ENCODE measurements at regions not wholly inside any gene's neighbourhood (a gene's known extent, or its start where the extent isn't known, plus 50 kb on each side); places are given as distances from the start of the nearest gene placed in this dataset.
A peak's percentile ranks its signal among the peaks of the same experiment; 100 is the strongest.
"Not testable (repeated sequence)": the region's sequence is repeated elsewhere in the genome, so short reads cannot be mapped to it uniquely, and the experiment has no call there.

GRCh38 chr6:164102693-164103092 lies 688.2 kb downstream of the QKI start:
- no peak for DNase-seq (ENCODE audit: low read depth, low spot score)
- in situ Hi-C loops (cut with HindIII; ENCODE audit: low pct_unique_long_range_greater_than_20kb, low sequenced_read_pairs), result no loop called here

DNA sequence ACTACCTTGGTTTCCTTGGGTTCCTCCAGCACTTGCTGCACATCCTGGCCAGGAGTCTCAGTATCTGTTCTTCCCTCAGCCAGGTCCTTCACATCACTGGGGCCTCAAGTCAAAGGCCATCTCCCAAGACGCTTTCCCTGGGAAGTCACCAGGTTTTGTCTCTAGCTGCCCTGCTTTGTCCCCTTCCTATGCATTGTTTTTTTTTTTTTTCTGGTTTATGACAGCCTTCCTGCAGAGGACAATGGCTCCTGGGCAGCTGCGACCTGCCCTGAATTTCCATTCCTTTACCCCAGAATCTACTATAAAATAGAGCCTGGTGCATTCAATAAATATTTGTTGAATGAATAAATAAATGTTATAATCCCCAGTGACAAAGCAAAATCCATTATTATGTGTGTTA lies 687.3 kb downstream of the QKI start:
- no peak for DNase-seq (ENCODE audit: low read depth, low spot score)
- in situ Hi-C loops (cut with HindIII; ENCODE audit: low pct_unique_long_range_greater_than_20kb, low sequenced_read_pairs), result no loop called here

DNA sequence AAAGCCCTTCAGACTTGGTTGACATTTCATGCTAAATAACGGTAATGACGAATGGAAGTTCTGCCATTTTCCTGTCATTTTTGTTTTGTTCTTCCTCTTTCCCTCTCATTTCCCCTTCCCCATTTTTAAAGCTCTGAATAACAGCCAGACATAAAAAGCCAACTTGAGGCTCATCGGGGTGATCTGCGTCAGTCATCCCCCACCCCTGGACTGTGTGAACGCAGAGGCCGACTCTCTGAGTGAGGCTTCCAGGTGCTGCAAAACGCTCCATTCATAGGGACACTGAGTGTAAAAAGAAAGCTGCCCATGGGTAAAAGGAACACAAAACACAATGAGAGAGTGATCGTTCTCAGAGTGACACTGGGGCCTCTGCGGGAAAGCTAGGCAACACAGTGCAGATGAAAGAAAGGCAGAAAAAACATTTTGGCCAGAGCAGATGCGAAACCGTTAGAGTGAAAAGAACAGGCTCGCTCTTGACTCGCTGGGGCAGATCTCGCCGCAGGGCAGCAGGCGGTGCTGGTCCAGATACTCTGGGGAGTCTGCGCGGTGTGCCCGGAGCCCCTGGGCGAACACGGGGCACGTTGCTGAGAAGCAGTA lies 684.8 kb downstream of the QKI start:
- in situ Hi-C loops (cut with HindIII; ENCODE audit: low pct_unique_long_range_greater_than_20kb, low sequenced_read_pairs), result no loop called here
- DNase-seq (ENCODE audit: low read depth, low spot score), result no peak

- DNase-seq (ENCODE audit: low read depth, low spot score), result no peak
- in situ Hi-C loops (cut with HindIII; ENCODE audit: low pct_unique_long_range_greater_than_20kb, low sequenced_read_pairs), result no loop called here
These were observed 684.3 kb downstream of the QKI start for GRCh38 chr6:164098857-164099267.

DNA sequence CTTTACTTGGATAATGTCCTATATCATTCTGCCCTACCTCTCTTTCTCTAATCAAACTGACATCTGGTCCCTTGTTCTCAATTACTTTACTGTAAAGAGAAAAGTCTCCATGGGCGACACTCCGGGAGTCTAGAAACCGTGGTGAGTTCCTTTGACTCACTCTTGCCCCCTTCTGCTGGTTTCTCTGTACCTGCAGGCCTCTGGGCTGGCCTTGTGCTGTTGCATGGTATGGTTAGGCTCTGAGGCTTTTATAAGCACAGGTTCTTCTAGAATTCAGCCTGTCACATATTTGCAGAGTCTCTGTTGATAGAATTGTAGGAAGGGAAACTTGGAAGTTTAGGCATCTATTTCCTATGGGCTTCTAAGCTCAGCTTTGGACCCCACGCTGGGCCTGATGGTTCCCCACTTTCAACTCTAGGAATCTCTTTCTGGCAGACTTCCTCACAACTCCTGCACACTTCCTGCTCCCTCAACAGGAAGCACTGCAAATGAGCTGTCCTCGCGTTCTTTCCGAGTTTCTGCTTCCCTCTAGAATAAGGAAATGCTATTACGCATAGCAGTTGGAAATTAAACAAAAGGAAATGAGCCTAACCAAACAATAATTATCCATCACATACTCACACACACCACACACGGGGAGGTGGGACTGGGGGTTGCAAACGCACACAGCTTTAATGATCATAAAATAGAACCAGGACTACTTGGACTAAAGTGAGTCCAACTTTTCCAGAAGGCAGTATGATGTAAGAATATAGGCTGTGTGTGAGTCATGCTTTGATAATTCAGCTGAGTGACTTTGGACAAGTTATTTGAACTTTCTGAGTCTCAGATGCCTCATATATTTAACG lies 683.3 kb downstream of the QKI start:
- peak; percentile 52 for DNase-seq (ENCODE audit: low read depth, low spot score)
- in situ Hi-C loops (cut with HindIII; ENCODE audit: low pct_unique_long_range_greater_than_20kb, low sequenced_read_pairs), result no loop called here

DNA sequence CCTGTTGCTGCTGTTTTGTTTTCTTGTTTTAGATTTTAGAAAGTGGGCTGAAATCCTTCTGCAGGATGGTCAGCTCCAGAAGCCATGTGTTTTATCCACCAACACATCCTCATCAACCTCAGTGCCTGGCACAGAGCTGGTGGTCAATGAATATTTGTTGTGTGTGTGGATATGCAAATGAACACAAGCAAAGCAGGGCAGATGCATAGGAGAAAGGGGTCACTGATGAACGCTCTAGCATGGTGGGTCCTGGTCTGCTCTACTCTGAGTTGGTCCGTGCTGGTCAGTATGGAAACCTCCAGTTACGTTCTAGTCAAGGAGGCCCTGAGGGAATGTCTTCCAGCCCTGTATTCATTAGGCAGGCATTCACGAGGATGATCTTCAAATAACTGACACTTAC lies 682.5 kb downstream of the QKI start:
- in situ Hi-C loops (cut with HindIII; ENCODE audit: low pct_unique_long_range_greater_than_20kb, low sequenced_read_pairs), result no loop called here
- DNase-seq (ENCODE audit: low read depth, low spot score), result no peak

GRCh38 chr6:164095056-164095455 lies 680.5 kb downstream of the QKI start:
- peak; percentile 41 for DNase-seq (ENCODE audit: low read depth, low spot score)

DNA sequence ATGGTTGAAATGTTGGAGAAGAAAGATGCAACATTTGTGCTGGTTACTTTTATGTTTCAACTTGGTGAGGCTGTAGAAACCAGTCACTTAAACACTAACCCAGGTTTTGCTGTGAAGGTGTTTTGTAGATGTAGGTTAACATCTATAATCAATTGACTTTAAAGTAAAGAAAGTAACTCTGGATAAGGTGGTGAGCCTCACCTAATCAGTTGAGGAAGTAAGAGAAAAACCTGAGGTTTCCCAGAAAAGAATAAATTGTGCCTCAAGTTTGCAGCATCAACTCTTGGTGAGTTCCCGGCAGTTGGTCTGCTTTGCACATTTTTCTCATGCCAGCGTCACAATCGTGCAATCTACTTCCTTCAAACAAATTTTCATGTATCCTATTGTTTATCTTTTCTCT lies 673.4 kb downstream of the QKI start:
- in situ Hi-C loops (cut with HindIII; ENCODE audit: low pct_unique_long_range_greater_than_20kb, low sequenced_read_pairs), result no loop called here

More at GRCh38 chr6:164095056-164095455, 680.5 kb downstream of the QKI start:
- in situ Hi-C loops (cut with HindIII; ENCODE audit: low pct_unique_long_range_greater_than_20kb, low sequenced_read_pairs), result no loop called here

GRCh38 chr6:164087211-164087610 lies 672.7 kb downstream of the QKI start:
- DNase-seq (ENCODE audit: low read depth, low spot score), result no peak
- in situ Hi-C loops (cut with HindIII; ENCODE audit: low pct_unique_long_range_greater_than_20kb, low sequenced_read_pairs), result no loop called here

More for the DNA sequence above, 673.4 kb downstream of the QKI start:
- DNase-seq (ENCODE audit: low read depth, low spot score), result no peak

DNA sequence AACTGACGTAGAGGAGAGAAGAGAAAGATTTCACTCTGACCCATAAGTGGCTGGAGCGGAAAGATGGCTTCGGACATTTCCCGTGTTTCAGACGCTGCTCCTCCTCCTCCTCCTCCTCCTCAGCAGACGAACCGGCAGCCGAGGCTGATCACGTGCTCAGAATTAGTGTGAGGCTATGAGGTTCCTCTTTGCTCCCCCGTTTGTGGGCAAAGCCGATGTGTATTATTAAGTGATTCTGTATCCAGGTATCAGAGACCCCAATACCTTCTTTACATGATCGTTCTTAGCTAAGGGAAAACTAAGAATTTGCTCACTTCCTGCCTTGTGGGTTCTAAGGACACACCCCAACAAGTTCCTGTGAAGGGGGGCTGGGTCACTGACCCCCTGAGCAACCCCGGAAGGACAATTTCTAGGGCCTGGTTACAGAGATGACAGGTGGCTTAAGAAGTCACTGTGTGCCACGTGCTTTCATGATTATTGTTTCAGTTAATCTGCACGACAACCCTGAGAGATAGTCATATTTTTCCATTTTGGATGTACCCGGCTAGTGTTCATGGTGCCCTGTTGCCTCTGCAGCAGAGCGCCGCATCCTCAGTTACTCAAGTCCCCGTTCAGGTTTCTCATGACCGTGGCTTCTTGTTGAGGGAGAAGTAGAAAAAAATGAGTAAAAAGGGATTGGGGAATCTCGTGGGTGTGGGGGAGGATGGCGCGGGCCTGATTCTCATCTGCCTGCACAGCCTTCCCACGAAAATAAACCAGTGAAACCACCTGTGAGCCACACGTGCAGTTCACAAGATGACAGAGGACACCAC lies 671.8 kb downstream of the QKI start:
- in situ Hi-C loops (cut with HindIII; ENCODE audit: low pct_unique_long_range_greater_than_20kb, low sequenced_read_pairs), result no loop called here
- DNase-seq (ENCODE audit: low read depth, low spot score), result no peak

GRCh38 chr6:164085091-164086075 lies 670.9 kb downstream of the QKI start:
- peak; percentile 94 for DNase-seq (ENCODE audit: low read depth, low spot score)
- in situ Hi-C loops (cut with HindIII; ENCODE audit: low pct_unique_long_range_greater_than_20kb, low sequenced_read_pairs), result no loop called here

GRCh38 chr6:164079275-164079600 lies 664.7 kb downstream of the QKI start:
- no peak for DNase-seq (ENCODE audit: low read depth, low spot score)
- in situ Hi-C loops (cut with HindIII; ENCODE audit: low pct_unique_long_range_greater_than_20kb, low sequenced_read_pairs), result no loop called here

DNA sequence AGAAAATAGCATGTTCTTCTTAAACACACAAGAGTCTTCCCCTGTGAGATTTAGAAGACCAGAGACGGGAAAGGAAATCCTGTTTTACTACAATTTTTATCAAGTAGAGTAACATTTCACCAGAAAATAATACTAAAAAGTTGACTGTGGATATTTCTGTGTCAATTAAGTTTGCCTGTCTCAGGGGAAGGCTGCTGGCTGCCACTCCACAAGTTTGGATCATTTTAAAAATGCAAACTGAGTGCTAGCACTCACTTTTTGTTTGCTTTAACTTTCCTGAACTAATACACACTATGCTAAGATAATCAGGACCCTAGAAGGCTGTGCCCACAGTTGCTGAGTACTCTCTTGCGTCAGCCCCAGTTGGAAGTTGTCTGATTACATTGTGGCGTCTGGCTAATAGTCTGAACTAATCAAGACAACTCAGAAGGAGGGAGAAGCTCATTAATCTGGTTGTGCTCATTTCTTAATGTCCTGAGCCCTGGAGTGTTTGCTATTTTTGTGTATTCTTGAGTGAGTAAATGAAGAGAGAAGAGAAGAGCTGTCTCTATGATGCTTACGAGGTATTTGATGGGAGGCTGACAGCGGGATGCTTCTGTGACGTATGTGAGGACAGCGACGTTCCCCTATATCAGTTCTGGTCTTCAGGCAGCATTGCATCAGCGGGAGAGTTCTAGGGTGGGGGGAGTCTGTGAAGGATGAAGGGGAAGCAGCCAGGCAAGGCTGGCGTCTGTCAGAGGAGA lies 664.2 kb downstream of the QKI start:
- in situ Hi-C loops (cut with HindIII; ENCODE audit: low pct_unique_long_range_greater_than_20kb, low sequenced_read_pairs), result no loop called here
- DNase-seq (ENCODE audit: low read depth, low spot score), result no peak

DNA sequence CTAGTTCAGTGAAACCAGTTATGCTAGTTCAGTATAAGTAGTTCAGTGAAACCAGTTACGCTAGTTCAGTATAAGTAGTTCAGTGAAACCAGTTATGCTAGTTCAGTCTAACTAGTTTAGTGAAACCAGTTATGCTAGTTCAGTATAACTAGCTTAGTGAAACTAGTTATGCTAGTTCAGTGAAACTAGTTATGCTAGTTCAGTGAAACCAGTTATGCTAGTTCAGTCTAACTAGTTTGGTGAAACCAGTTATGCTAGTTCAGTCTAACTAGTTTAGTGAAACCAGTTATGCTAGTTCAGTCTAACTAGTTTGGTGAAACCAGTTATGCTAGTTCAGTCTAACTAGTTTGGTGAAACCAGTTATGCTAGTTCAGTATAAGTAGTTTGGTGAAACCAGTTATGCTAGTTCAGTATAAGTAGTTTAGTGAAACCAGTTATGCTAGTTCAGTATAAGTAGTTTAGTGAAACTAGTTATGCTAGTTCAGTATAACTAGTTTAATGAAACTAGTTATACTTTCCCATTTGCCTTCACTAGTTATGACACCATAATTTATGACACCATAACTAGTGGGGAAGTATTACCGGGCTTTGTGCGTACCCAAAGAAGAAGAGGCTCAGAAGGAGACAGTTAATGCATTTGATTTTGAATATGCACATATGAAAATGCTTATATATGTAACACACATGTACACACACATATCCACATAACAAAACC lies 662.5 kb downstream of the QKI start:
- DNase-seq (ENCODE audit: low read depth, low spot score); in situ Hi-C loops (cut with HindIII; ENCODE audit: low pct_unique_long_range_greater_than_20kb, low sequenced_read_pairs): not testable (repeated sequence)

DNA sequence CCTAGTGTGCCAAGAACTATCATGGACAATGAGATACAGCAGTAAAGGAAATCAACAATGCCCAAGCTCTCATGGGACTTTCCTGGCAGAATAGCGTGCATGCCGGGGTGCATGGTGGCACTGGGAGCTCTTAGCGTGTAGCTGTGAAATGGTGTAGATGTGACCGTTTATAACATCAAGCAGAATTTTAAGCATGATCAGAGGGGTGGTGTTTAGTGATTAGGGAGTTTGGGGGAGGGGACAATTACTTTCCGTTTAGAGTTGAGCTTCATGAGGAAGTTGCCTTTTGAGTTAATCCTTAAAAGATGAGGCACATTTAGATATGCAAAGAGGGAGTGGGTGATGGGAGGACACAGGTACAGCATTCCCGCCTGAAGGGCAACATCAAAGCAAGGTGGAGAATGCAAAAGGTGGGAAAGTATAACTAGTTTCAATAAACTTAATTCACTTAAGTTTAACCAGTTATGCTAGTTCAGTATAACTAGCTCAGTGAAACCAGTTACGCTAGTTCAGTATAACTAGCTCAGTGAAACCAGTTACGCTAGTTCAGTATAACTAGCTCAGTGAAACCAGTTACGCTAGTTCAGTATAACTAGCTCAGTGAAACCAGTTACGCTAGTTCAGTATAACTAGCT lies 661.6 kb downstream of the QKI start:
- in situ Hi-C loops (cut with HindIII; ENCODE audit: low pct_unique_long_range_greater_than_20kb, low sequenced_read_pairs), result no loop called here
- DNase-seq (ENCODE audit: low read depth, low spot score), result no peak

- no peak for DNase-seq (ENCODE audit: low read depth, low spot score)
- in situ Hi-C loops (cut with HindIII; ENCODE audit: low pct_unique_long_range_greater_than_20kb, low sequenced_read_pairs), result no loop called here
These were observed 657.7 kb downstream of the QKI start for GRCh38 chr6:164072240-164072666.
